ENCODE measurements at regions not wholly inside any gene's neighbourhood (a gene's known extent, or its start where the extent isn't known, plus 50 kb on each side); places are given as distances from the start of the nearest gene placed in this dataset.

DNA sequence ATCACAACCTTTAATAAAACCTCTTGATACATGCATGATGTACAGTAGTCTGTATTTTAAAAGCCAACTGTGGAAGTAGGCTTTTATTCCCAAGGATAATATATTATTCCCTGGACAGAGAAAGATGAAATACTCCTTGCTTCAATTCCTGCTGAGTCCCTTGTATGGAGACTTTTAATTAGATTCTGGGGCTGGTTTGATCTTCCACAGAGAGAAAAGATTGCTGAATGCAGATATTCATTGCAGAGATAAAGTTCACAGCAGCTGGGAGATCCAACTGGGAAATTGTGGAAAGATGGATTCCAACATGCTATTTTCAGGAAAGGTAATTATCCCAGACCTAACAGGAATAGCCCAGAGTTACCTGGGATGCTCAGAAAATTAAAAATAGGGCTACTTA is 607.0 kb upstream of the HS6ST1 start:
- no peak for TF ChIP-seq EZH2 (IDR thresholded peaks at IDR 0.05; ENCODE audit: low read depth)
- TF ChIP-seq, protein P1, sequence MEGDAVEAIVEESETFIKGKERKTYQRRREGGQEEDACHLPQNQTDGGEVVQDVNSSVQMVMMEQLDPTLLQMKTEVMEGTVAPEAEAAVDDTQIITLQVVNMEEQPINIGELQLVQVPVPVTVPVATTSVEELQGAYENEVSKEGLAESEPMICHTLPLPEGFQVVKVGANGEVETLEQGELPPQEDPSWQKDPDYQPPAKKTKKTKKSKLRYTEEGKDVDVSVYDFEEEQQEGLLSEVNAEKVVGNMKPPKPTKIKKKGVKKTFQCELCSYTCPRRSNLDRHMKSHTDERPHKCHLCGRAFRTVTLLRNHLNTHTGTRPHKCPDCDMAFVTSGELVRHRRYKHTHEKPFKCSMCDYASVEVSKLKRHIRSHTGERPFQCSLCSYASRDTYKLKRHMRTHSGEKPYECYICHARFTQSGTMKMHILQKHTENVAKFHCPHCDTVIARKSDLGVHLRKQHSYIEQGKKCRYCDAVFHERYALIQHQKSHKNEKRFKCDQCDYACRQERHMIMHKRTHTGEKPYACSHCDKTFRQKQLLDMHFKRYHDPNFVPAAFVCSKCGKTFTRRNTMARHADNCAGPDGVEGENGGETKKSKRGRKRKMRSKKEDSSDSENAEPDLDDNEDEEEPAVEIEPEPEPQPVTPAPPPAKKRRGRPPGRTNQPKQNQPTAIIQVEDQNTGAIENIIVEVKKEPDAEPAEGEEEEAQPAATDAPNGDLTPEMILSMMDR (conservative IDR thresholded peaks at IDR 0.05), result no peak
